ENCODE measurements at regions not wholly inside any gene's neighbourhood (a gene's known extent, or its start where the extent isn't known, plus 50 kb on each side); places are given as distances from the start of the nearest gene placed in this dataset.

- DNase-seq (ENCODE audit: low read depth), result no peak
These were observed 277.6 kb upstream of the KLHL1 start for GRCh38 chr13:70385852-70386251.

DNA sequence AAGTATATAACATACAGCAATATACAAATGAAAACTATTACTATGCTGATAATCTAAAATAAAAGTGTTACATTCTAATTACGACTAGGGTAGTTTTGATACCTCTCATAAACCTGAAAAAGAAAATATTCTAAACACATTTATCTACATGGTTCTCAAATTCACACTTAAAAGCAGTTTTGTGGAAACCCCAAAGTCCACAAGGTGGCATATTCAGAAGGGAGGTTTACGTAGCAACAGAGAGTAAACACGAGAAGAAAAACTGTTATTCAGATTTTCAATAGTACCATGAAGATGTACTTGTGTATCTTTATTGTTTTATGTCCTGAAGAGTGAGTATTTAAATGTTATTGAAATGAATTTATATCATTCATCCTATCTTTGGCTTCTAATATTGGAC lies 275.9 kb upstream of the KLHL1 start:
- no peak for DNase-seq (ENCODE audit: low read depth)

DNA sequence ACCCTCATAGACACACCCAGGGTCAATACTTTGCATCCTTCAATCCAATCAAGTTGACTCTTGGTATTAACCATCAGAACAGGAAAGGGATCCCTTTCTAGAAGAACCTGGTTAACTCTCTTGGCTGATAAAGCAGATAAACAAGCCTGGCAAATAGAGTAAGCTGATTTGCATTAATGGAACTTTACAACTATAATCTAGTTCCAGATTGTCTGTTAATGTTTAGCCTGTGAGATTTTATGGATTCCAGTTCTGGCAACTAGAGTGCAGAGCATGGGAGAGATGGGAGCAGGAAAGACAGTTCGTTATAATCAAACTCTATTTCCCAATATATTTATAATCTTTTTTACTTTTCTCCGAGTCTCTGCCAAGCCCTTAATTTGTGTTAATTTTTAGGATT lies 272.6 kb upstream of the KLHL1 start:
- no peak for DNase-seq (ENCODE audit: low read depth)

GRCh38 chr13:70375718-70376117 lies 267.5 kb upstream of the KLHL1 start:
- DNase-seq (ENCODE audit: low read depth), result no peak

DNA sequence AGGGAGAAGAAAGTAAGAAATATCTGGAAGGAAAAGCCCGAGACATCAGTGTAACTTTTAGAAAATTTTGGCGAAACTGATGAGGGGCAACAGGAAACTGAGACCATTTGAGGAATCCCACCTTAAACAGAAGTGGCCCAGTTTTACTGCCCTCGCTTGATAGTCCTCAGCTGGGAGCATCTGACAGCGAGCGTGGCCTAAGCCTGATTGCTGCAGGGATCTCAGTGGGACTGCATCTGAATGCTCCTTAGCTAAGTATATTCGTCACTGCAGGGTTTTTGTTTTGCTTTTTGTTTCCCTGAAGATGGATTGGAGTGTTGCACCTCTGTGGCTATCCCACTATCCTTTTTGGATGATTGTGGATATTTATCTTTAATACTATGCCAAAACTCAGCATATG lies 262.7 kb upstream of the KLHL1 start:
- DNase-seq (ENCODE audit: low read depth), result no peak

DNA sequence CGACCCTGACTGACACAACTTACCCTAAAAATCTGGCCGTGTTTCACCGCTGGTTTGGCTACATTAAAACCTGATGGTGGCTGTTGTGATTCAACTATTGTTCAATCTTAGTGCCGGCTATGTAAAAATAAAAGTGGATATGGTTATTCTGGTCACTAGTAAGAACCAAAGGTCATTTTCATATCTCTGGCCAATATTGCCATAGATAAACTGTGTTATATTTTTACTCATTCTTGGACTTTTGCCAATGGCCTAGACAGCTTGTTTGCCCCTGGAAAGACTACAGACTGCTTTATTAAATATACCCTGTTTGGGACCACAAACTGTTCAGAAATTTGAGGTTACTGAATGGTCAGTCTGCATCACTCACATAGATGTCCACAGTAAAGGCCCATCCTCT lies 258.5 kb upstream of the KLHL1 start:
- DNase-seq (ENCODE audit: low read depth), result no peak

DNA sequence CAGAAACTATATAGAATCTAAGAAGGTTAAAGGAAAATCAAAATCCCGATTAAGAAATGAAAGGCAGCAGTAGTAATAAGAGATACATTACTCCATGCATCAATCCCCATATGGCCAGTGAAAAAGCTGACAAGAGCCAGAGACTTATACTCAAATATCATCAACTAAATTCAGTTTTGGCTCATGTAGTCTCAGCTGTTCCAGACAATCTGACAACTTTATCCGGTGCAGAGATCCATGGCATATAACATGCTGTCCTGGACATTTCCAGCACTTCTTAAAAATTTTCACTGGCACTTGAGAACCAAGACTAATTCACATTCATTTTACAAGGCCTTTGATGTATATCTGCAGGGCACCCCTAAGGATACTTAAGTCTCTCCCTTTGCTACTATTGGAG lies 255.7 kb upstream of the KLHL1 start:
- DNase-seq (ENCODE audit: low read depth), result no peak

- no peak for DNase-seq (ENCODE audit: low read depth)
These were observed 254.7 kb upstream of the KLHL1 start for GRCh38 chr13:70362820-70363570.

DNA sequence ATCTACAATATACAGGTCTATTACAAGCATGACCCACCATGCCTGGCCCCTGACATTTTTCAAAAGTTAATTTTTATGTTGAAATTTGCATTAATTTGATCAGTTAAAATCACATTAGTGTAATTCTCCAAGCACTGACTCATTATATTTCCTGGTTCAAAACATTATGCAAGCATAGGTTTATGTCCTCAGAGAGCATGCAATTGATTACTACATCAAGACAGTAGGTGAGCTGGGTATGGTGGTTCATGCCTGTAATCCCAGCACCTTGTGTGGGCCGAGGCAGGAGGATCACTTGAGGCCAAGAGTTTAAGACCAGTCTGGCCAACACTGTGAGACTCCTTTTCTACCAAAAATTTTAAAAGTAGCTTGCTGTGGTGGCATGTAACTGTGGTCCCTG lies 248.8 kb upstream of the KLHL1 start:
- DNase-seq (ENCODE audit: low read depth), result no peak

DNA sequence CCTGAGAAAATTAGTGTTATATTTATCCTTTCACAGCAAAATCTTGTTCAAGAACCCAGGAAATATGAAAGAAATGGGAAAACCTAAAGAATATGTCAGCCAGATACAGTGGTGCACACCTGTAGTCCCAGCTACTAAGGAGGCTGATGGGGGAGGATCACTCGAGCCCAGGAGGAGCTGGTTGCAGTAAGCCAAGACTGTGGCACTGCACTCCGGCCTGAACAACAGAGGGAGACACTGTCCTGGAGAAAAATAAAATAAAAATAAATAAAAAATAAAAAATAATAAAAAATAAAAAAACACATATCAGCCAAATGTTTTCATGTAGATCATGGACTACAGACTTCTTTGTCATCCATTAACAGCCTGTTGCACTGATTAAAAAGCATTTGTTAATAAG lies 244.8 kb upstream of the KLHL1 start:
- no peak for DNase-seq (ENCODE audit: low read depth)

DNA sequence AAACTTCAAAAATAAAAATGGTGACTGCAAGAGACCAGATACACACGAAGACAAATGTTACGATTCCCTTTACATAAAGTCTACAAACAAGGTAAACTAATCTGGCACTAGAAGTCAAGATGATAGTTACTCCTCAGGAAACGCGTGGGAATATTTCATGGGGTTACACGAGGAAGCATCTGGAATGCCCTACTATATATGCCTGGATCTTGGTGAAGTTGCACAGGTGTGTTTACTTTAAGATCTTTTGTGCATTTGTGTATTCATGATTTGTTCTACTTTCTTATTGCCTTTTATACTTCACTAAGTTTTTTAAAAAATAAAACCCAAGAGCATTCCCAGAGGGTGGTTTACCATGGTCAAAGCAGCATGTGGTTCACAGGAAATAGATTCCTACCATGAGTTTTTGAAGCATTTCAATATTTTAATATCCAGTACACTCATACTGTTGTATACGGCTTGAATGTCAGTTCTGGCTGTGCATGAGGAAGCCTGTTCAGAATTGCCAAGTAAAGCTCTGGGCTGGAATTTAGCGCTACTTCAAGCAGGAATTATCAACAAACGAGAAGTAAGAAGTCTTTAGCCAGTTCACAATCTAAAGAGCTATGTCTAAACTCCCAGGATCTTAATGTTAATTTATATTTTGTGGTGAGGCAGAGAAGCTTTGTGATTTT lies 239.8 kb upstream of the KLHL1 start:
- DNase-seq (ENCODE audit: low read depth), result no peak

DNA sequence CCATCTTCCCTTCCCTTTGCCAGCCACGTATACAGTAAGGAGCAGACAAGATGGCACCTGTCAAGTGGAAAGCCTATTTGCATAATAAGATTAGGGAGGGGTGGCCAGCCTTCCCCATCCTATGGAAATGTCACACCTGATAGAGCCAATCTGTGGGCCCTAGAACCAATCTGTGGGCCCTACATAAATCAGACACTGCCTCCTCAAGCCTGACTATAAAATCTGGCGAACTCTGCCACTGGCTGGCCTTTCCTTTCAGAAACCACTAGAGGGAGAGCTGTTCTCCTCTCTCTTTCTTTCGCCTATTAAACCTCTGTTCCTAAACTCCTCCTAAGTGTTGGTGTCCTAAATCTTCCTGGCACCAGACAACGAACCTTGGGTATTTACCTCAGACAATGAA lies 231.5 kb upstream of the KLHL1 start:
- no peak for DNase-seq (ENCODE audit: low read depth)

- no peak for DNase-seq (ENCODE audit: low read depth)
These were observed 230.4 kb upstream of the KLHL1 start for GRCh38 chr13:70338609-70339008.

- no peak for DNase-seq (ENCODE audit: low read depth)
These were observed 228.6 kb upstream of the KLHL1 start for GRCh38 chr13:70336866-70337265.

GRCh38 chr13:70333752-70334151 lies 225.5 kb upstream of the KLHL1 start:
- DNase-seq (ENCODE audit: low read depth), result no peak

DNA sequence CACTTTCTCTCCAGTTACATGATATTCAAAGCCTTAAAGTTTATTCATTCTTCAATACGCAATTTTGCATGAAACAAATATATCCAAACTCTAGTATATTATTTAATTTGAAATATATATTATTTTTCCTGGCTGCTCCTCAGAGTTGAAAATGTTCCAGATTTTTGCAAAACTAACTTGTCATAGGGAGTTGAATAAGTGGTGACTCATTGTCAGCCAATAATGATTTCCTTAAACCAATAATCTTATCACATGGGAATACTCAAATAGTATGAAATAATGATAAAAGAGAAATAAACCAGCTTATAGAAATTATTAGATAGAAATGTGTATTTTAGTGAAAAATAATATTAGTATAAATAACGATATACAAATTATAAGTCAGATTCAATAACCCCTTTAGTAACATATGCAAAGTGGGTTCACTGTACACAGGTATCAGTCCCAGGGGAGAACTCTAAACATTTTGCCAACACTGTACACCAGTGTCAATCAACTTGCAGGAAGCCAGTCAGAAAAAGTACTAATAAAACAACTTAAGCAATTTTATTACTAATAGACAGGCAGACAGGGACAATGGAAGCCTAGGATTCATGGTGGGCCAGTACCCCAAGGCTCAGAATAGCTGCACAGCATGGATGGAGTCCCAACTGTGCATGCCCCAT lies 222.6 kb upstream of the KLHL1 start:
- no peak for DNase-seq (ENCODE audit: low read depth)

GRCh38 chr13:70324519-70324918 lies 216.3 kb upstream of the KLHL1 start:
- DNase-seq (ENCODE audit: low read depth), result no peak

GRCh38 chr13:70311191-70311590 lies 202.9 kb upstream of the KLHL1 start:
- DNase-seq (ENCODE audit: low read depth), result no peak

DNA sequence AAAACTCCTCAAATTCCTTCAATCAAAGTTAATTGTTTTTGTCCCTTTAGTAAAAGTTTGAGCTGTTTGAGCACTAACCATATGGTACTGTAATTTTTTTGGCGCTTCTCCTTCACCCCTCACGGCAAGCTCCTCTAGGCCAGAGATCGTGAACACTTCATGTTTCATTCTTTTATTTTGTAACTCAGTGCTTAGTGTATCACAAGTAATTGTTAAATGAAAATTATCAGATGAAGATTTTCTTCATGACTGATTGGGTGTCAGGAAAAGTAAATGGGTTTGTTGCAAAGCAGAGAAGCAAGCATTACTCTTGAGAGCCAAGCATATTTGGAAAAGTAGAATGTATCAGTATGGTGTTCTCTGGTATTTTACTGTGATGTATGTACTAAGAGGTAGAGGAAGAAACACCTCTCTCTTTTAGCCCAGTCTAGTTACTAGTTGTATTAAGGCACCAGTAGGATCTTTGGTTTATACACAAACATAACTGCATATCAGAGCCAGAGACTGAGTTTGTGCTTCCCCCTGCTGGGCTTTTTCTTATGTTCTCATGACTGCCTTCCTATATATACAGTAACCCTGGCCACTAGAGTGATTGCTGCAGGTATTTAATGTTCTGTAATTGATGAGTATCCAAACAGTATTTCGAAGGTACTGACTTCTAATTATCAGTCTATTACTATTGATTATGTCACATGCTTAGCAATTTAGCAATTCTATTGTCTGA lies 202.3 kb upstream of the KLHL1 start:
- no peak for DNase-seq (ENCODE audit: low read depth)

GRCh38 chr13:70297189-70297616 lies 189.0 kb upstream of the KLHL1 start:
- no peak for DNase-seq (ENCODE audit: low read depth)

GRCh38 chr13:70284371-70284770 lies 176.1 kb upstream of the KLHL1 start:
- no peak for DNase-seq (ENCODE audit: low read depth)

DNA sequence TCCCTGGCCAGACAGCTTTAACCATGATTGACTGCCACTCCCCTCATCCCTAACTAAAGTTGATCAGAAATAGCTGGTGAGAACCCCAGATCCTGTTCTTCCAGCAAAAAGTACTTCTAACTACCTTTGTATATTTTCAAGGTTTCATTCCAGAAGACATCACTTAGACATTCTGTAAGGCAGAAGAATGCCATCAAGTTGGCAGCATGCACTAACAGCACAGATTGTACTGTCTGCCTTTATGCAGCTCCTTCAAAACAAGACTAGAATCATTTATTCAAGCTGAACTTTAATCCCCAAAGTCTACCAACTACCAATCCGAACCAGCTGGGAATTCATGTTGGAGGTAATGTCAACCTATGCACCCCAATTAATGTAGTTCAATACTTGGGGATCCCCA lies 167.6 kb upstream of the KLHL1 start:
- no peak for DNase-seq (ENCODE audit: low read depth)
